ENCODE measurements at regions not wholly inside any gene's neighbourhood (a gene's known extent, or its start where the extent isn't known, plus 50 kb on each side); places are given as distances from the start of the nearest gene placed in this dataset.

DNA sequence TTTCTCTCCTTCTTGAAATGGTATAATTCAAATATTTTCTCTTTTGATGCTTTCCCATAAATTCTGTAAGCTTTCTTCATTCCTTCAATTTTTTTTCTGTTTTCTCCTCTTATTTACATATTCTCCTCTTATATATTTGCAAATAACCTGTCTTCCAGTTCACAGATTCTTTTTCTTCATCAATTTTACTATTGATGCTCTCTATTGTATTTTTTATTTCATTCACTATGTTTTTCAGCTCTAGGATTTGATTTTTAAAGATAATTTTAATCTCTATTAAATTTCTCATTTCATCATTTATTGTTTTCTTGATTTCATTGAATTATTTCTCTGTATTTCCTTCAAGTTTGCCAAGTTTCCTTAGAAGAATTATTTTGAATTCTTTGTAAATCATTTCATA, 54.0 kb upstream of the PRPS1L1 start:
- DNase-seq (ENCODE audit: low spot score): no peak
- TF ChIP-seq CTCF (IDR thresholded peaks at IDR 0.05; ENCODE audit: extremely low read depth, missing control alignments): no peak

GRCh38 chr7:18082169-18082568, 54.5 kb upstream of the PRPS1L1 start:
- TF ChIP-seq CTCF (IDR thresholded peaks at IDR 0.05; ENCODE audit: extremely low read depth, missing control alignments): no peak
- DNase-seq (ENCODE audit: low spot score): no peak

DNA sequence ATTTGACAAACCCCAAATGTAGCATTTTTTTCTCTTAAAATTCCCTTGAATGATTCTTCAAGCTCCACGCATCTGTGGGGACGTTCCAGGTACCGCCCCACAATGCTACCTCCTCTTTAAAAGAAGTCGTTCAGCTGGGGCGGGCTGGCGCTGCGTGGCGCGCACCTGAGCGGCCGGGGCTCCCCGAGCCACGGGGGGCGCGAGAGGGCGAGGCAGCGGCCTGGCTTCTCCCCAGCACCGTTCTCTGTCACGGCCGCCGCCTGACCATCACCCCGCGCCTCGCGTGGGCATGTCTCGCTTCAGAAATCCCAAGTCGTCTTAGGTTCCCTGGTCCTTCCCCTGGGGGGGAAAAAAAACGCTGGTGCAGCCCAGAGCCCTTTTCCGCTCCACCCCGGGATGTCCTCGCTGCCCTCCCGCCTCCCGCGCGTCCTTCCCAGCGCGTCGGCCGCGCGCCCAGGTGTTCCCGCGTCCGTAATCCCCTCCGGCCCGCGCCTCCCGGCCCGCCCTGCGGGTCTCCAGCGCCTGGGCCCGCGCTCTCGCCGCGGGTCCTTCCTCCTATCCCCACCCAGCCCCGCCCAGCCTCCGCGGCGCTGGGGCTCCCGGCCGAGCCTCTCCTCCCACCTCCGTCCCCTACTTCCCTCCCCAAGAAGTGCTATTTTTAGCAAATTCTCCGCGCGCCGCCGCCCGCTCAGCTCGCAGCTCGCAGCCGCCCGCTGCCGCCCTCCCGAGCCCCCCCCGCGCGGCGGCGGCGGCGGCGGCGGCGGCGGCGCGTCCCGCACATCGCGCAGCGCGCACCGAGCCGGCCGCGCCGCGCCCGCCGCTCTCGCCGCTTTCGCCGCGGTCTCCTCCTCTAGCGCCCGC, 58.7 kb upstream of the PRPS1L1 start:
- TF ChIP-seq CTCF (IDR thresholded peaks at IDR 0.05; ENCODE audit: extremely low read depth, missing control alignments): no peak
- peak; percentile 36 for DNase-seq (ENCODE audit: low spot score)

GRCh38 chr7:18087026-18087686, 59.5 kb upstream of the PRPS1L1 start:
- no peak for TF ChIP-seq CTCF (IDR thresholded peaks at IDR 0.05; ENCODE audit: extremely low read depth, missing control alignments)
- DNase-seq (ENCODE audit: low spot score): peak; percentile 23

DNA sequence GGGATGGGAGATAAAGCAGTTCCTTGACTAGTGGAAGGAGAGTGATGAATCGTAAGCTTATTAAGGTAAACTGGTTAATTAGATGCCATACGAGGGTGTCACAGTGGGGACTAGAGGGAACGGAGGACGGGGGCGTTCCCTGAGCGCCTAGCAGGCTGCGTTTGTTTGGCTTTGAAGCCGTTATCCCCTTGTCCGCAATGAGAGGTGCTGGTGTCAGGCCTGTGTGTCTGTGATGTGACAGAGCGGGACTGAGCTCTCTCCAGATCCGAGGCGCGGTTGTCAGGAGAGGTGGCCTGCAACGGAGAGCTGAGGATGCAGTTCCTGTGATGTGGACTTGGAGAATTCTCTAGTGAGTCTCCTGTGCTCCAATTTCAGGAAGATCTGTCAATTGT, 60.0 kb upstream of the PRPS1L1 start:
- DNase-seq (ENCODE audit: low spot score): no peak
- TF ChIP-seq CTCF (IDR thresholded peaks at IDR 0.05; ENCODE audit: extremely low read depth, missing control alignments): no peak

GRCh38 chr7:18096087-18096486, 68.4 kb upstream of the PRPS1L1 start:
- DNase-seq (ENCODE audit: low spot score): no peak

More at GRCh38 chr7:18096087-18096486, 68.4 kb upstream of the PRPS1L1 start:
- TF ChIP-seq CTCF (IDR thresholded peaks at IDR 0.05; ENCODE audit: extremely low read depth, missing control alignments): no peak
